ENCODE measurements at regions not wholly inside any gene's neighbourhood (a gene's known extent, or its start where the extent isn't known, plus 50 kb on each side); places are given as distances from the start of the nearest gene placed in this dataset.

DNA sequence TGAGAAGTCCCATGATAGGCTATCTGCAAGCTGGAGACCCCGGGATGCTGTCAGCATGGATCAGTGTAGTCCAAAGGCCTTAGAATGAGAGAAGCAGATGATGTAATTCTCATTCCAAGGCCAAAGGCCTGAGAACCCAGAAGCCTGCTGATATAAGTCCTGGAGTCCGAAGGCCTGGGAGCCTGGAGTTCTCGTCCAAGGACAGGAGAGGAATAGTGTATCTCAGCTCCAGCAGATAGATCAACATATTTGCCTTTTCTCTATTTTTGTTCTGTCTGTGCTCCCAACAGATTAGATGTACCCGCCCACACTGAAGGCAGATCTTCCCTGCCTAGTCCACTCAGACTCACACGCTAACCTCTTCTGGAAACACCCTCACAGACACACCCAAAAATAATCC is 454.9 kb upstream of the CHAC2 start:
- no peaks in the 10 kb centered on the region for H3K9me3 ChIP-seq
- WGBS (ENCODE audit: missing lambda C conversion rate) = 44% methylated on average over 5 of the region's 5 CpGs
- ATAC-seq (no peak), FAIRE-seq (no peak), DNase-seq (ENCODE audit: low read depth in 1 of 2, low spot score in 1 of 2) (no peak)
- CTCF ChIA-PET = interaction anchor here (0.5 kb wide), 1 partner anchor 47 kb away, joined by 3 read pairs; no protein-coding TSS in a partner anchor
- H3K4me1 ChIP-seq = no peaks in the 10 kb centered on the region
- no peak overlapping the region for H3K27ac ChIP-seq
- POLR2A ChIA-PET = no interaction called here
- no peak overlapping the region for H3K4me3 ChIP-seq
- H3K4me2 ChIP-seq = no peak overlapping the region
- TF ChIP-seq POLR2A (IDR thresholded peaks at IDR 0.05; ENCODE audit: low read length) (no peak), EHF (CRISPR knock-in tag; IDR thresholded peaks at IDR 0.05) (no peak), EP300 (IDR thresholded peaks at IDR 0.05) (no peak), TP53 (CRISPR knock-in tag; IDR thresholded peaks at IDR 0.05) (no peak), EHMT2 (IDR thresholded peaks at IDR 0.05; ENCODE audit: low read depth) (no peak), SMC3 (IDR thresholded peaks at IDR 0.05) (no peak), NR3C1 (IDR thresholded peaks at IDR 0.05) (no peak), TFCP2L1 (CRISPR knock-in tag; IDR thresholded peaks at IDR 0.05) (no peak), ZFP36 (IDR thresholded peaks at IDR 0.05; ENCODE audit: borderline replicate concordance, partially characterized antibody) (no peak)
- TF ChIP-seq, protein P1, sequence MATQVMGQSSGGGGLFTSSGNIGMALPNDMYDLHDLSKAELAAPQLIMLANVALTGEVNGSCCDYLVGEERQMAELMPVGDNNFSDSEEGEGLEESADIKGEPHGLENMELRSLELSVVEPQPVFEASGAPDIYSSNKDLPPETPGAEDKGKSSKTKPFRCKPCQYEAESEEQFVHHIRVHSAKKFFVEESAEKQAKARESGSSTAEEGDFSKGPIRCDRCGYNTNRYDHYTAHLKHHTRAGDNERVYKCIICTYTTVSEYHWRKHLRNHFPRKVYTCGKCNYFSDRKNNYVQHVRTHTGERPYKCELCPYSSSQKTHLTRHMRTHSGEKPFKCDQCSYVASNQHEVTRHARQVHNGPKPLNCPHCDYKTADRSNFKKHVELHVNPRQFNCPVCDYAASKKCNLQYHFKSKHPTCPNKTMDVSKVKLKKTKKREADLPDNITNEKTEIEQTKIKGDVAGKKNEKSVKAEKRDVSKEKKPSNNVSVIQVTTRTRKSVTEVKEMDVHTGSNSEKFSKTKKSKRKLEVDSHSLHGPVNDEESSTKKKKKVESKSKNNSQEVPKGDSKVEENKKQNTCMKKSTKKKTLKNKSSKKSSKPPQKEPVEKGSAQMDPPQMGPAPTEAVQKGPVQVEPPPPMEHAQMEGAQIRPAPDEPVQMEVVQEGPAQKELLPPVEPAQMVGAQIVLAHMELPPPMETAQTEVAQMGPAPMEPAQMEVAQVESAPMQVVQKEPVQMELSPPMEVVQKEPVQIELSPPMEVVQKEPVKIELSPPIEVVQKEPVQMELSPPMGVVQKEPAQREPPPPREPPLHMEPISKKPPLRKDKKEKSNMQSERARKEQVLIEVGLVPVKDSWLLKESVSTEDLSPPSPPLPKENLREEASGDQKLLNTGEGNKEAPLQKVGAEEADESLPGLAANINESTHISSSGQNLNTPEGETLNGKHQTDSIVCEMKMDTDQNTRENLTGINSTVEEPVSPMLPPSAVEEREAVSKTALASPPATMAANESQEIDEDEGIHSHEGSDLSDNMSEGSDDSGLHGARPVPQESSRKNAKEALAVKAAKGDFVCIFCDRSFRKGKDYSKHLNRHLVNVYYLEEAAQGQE (IDR thresholded peaks at IDR 0.05) = no peak
- TF ChIP-seq, protein P2, sequence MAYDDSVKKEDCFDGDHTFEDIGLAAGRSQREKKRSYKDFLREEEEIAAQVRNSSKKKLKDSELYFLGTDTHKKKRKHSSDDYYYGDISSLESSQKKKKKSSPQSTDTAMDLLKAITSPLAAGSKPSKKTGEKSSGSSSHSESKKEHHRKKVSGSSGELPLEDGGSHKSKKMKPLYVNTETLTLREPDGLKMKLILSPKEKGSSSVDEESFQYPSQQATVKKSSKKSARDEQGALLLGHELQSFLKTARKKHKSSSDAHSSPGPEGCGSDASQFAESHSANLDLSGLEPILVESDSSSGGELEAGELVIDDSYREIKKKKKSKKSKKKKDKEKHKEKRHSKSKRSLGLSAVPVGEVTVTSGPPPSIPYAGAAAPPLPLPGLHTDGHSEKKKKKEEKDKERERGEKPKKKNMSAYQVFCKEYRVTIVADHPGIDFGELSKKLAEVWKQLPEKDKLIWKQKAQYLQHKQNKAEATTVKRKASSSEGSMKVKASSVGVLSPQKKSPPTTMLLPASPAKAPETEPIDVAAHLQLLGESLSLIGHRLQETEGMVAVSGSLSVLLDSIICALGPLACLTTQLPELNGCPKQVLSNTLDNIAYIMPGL (CRISPR knock-in tag; IDR thresholded peaks at IDR 0.05; ENCODE audit: borderline replicate concordance) = no peak

DNA sequence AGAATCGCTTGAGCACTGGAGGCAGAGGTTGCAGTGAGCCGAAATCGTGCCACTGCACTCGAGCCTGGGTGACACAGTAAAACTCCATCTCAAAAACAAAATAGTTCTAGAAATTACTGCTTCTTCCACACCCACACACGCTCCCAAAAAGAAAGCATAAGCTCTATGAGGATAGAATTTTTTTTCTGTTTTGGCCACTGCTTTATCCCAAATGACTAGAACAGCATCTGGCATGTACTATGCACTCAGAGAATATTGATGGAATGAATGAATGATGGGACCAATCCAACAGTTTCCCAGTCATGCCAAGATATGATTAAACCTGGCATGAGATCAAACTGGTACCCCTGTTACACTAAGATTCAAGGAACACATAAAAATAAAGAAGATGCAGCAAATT is 455.4 kb upstream of the CHAC2 start:
- Histone ChIP-seq H3K4me1 (no peaks in the 10 kb centered on the region), H3K9me3 (no peaks in the 10 kb centered on the region), H3K4me3 (no peak overlapping the region), H3K27ac (no peak overlapping the region), H3K4me2 (no peak overlapping the region)
- TF ChIP-seq JUNB (IDR thresholded peaks at IDR 0.05) (no peak), CHD2 (IDR thresholded peaks at IDR 0.05; ENCODE audit: low read length, partially characterized antibody) (no peak), JUN (IDR thresholded peaks at IDR 0.05) (no peak), NFE2L2 (conservative IDR thresholded peaks at IDR 0.05; ENCODE audit: low read length) (no peak), RARB (CRISPR knock-in tag; IDR thresholded peaks at IDR 0.05) (no peak), TP53 (CRISPR knock-in tag; IDR thresholded peaks at IDR 0.05) (no peak), FOSL2 (IDR thresholded peaks at IDR 0.05) (no peak), FOSL2 (CRISPR knock-in tag; IDR thresholded peaks at IDR 0.05) (no peak), SMC3 (IDR thresholded peaks at IDR 0.05) (no peak)
- TF ChIP-seq, protein P3, sequence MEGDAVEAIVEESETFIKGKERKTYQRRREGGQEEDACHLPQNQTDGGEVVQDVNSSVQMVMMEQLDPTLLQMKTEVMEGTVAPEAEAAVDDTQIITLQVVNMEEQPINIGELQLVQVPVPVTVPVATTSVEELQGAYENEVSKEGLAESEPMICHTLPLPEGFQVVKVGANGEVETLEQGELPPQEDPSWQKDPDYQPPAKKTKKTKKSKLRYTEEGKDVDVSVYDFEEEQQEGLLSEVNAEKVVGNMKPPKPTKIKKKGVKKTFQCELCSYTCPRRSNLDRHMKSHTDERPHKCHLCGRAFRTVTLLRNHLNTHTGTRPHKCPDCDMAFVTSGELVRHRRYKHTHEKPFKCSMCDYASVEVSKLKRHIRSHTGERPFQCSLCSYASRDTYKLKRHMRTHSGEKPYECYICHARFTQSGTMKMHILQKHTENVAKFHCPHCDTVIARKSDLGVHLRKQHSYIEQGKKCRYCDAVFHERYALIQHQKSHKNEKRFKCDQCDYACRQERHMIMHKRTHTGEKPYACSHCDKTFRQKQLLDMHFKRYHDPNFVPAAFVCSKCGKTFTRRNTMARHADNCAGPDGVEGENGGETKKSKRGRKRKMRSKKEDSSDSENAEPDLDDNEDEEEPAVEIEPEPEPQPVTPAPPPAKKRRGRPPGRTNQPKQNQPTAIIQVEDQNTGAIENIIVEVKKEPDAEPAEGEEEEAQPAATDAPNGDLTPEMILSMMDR (IDR thresholded peaks at IDR 0.05) = no peak
- TF ChIP-seq, protein P4, sequence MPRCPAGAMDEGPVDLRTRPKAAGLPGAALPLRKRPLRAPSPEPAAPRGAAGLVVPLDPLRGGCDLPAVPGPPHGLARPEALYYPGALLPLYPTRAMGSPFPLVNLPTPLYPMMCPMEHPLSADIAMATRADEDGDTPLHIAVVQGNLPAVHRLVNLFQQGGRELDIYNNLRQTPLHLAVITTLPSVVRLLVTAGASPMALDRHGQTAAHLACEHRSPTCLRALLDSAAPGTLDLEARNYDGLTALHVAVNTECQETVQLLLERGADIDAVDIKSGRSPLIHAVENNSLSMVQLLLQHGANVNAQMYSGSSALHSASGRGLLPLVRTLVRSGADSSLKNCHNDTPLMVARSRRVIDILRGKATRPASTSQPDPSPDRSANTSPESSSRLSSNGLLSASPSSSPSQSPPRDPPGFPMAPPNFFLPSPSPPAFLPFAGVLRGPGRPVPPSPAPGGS (IDR thresholded peaks at IDR 0.05) = no peak
- FAIRE-seq = no peak
- POLR2A ChIA-PET = no interaction called here
- WGBS (ENCODE audit: missing lambda C conversion rate) = 43% methylated on average over 5 of the region's 5 CpGs
- CTCF ChIA-PET = interaction anchor here (0.5 kb wide), 1 partner anchor 47 kb away, joined by 3 read pairs; no protein-coding TSS in a partner anchor
- DNase-seq (ENCODE audit: low read depth in 1 of 2, low spot score in 1 of 2) = no peak
- ATAC-seq = no peak

Measured in A549 (cell line).